Rectal smooth muscle tissue (tissue), 1 donor: ENCODE measurements at regions not wholly inside any gene's neighbourhood (a gene's known extent, or its start where the extent isn't known, plus 50 kb on each side); places are given as distances from the start of the nearest gene placed in this dataset.

Experiments used
- H3K27ac ChIP-seq: one replicate; pipeline ENCODE4 v1.7.0; 2013; ENCODE audit warnings: low read depth, low read length, inconsistent platforms
- H3K27me3 ChIP-seq: one replicate; pipeline ENCODE4 v1.7.0; 2013; ENCODE audit warnings: low read length; ENCODE audit not compliant: control insufficient read depth, insufficient read depth
- H3K36me3 ChIP-seq: one replicate; pipeline ENCODE4 v1.7.0; 2013; ENCODE audit warnings: low read length; ENCODE audit not compliant: control insufficient read depth, insufficient read depth
- H3K4me1 ChIP-seq: one replicate; pipeline ENCODE4 v1.7.0; 2013; ENCODE audit warnings: low read length; ENCODE audit not compliant: control insufficient read depth, insufficient read depth
- H3K4me3 ChIP-seq: one replicate; pipeline ENCODE4 v1.7.0; 2013; ENCODE audit warnings: low read length
- H3K9ac ChIP-seq: one replicate; pipeline ENCODE4 v1.7.0; 2013; ENCODE audit warnings: low read length

- Histone ChIP-seq H3K4me3 (no peak overlapping the region), H3K36me3 (no peaks in the 10 kb centered on the region), H3K27me3 (no peaks in the 10 kb centered on the region), H3K27ac (no peak overlapping the region), H3K9ac (no peak overlapping the region), H3K4me1 (no peaks in the 10 kb centered on the region)
These were observed 53.1 kb upstream of the HMCN1 start for GRCh38 chr1:185681034-185681633.

- Histone ChIP-seq H3K27me3 (no peaks in the 10 kb centered on the region), H3K4me1 (no peaks in the 10 kb centered on the region), H3K4me3 (no peak overlapping the region), H3K9ac (no peak overlapping the region), H3K27ac (no peak overlapping the region), H3K36me3 (no peaks in the 10 kb centered on the region)
These were observed 53.7 kb upstream of the HMCN1 start for GRCh38 chr1:185680453-185680852.

GRCh38 chr1:185679220-185679619, 55.0 kb upstream of the HMCN1 start:
- H3K27me3 ChIP-seq: no peaks in the 10 kb centered on the region
- H3K36me3 ChIP-seq: no peaks in the 10 kb centered on the region
- H3K4me3 ChIP-seq: no peak overlapping the region
- H3K9ac ChIP-seq: no peak overlapping the region
- H3K4me1 ChIP-seq: no peaks in the 10 kb centered on the region
- no peak overlapping the region for H3K27ac ChIP-seq

- no peaks in the 10 kb centered on the region for H3K27me3 ChIP-seq
- H3K9ac ChIP-seq: no peak overlapping the region
- H3K4me1 ChIP-seq: no peaks in the 10 kb centered on the region
- H3K4me3 ChIP-seq: no peak overlapping the region
- H3K27ac ChIP-seq: no peak overlapping the region
- H3K36me3 ChIP-seq: no peaks in the 10 kb centered on the region
These were observed 57.2 kb upstream of the HMCN1 start for GRCh38 chr1:185676969-185677368.

- H3K27me3 ChIP-seq: no peaks in the 10 kb centered on the region
- no peaks in the 10 kb centered on the region for H3K36me3 ChIP-seq
- no peak overlapping the region for H3K4me3 ChIP-seq
- no peaks in the 10 kb centered on the region for H3K4me1 ChIP-seq
- H3K27ac ChIP-seq: no peak overlapping the region
- H3K9ac ChIP-seq: no peak overlapping the region
These were observed 60.0 kb upstream of the HMCN1 start for GRCh38 chr1:185674201-185674600.

- H3K9ac ChIP-seq: no peak overlapping the region
These were observed 61.4 kb upstream of the HMCN1 start for GRCh38 chr1:185672719-185673360.

GRCh38 chr1:185670187-185670627, 64.0 kb upstream of the HMCN1 start:
- no peaks in the 10 kb centered on the region for H3K4me1 ChIP-seq
- H3K27ac ChIP-seq: no peak overlapping the region
- no peak overlapping the region for H3K9ac ChIP-seq
- no peak overlapping the region for H3K4me3 ChIP-seq
- H3K36me3 ChIP-seq: no peaks in the 10 kb centered on the region
- H3K27me3 ChIP-seq: no peaks in the 10 kb centered on the region

More at GRCh38 chr1:185672719-185673360, 61.4 kb upstream of the HMCN1 start:
- no peaks in the 10 kb centered on the region for H3K4me1 ChIP-seq
- no peak overlapping the region for H3K4me3 ChIP-seq
- H3K27ac ChIP-seq: no peak overlapping the region
- no peaks in the 10 kb centered on the region for H3K27me3 ChIP-seq
- no peaks in the 10 kb centered on the region for H3K36me3 ChIP-seq

GRCh38 chr1:185668013-185668412, 66.2 kb upstream of the HMCN1 start:
- Histone ChIP-seq H3K4me3 (no peak overlapping the region), H3K36me3 (no peaks in the 10 kb centered on the region), H3K4me1 (no peaks in the 10 kb centered on the region), H3K27me3 (no peaks in the 10 kb centered on the region), H3K9ac (no peak overlapping the region), H3K27ac (no peak overlapping the region)

- H3K27ac ChIP-seq: no peak overlapping the region
- no peak overlapping the region for H3K4me3 ChIP-seq
- no peaks in the 10 kb centered on the region for H3K4me1 ChIP-seq
- H3K36me3 ChIP-seq: no peaks in the 10 kb centered on the region
- H3K9ac ChIP-seq: no peak overlapping the region
- no peaks in the 10 kb centered on the region for H3K27me3 ChIP-seq
These were observed 67.6 kb upstream of the HMCN1 start for GRCh38 chr1:185666582-185666981.

- no peaks in the 10 kb centered on the region for H3K36me3 ChIP-seq
- H3K9ac ChIP-seq: no peak overlapping the region
- H3K27me3 ChIP-seq: no peaks in the 10 kb centered on the region
- H3K4me1 ChIP-seq: no peaks in the 10 kb centered on the region
- no peak overlapping the region for H3K27ac ChIP-seq
- H3K4me3 ChIP-seq: no peak overlapping the region
These were observed 70.4 kb upstream of the HMCN1 start for GRCh38 chr1:185663771-185664296.

GRCh38 chr1:185663332-185663731, 70.9 kb upstream of the HMCN1 start:
- H3K9ac ChIP-seq: no peak overlapping the region
- no peaks in the 10 kb centered on the region for H3K36me3 ChIP-seq
- no peak overlapping the region for H3K4me3 ChIP-seq
- no peaks in the 10 kb centered on the region for H3K27me3 ChIP-seq
- H3K27ac ChIP-seq: no peak overlapping the region
- H3K4me1 ChIP-seq: no peaks in the 10 kb centered on the region

GRCh38 chr1:185661971-185662370, 72.2 kb upstream of the HMCN1 start:
- no peaks in the 10 kb centered on the region for H3K4me1 ChIP-seq
- no peak overlapping the region for H3K9ac ChIP-seq
- H3K27me3 ChIP-seq: no peaks in the 10 kb centered on the region
- H3K27ac ChIP-seq: no peak overlapping the region
- no peaks in the 10 kb centered on the region for H3K36me3 ChIP-seq
- H3K4me3 ChIP-seq: no peak overlapping the region

- H3K27me3 ChIP-seq: no peaks in the 10 kb centered on the region
These were observed 77.5 kb upstream of the HMCN1 start for GRCh38 chr1:185656663-185657062.

More at GRCh38 chr1:185656663-185657062, 77.5 kb upstream of the HMCN1 start:
- no peak overlapping the region for H3K9ac ChIP-seq
- no peaks in the 10 kb centered on the region for H3K4me1 ChIP-seq
- H3K36me3 ChIP-seq: no peaks in the 10 kb centered on the region
- H3K27ac ChIP-seq: no peak overlapping the region
- H3K4me3 ChIP-seq: no peak overlapping the region
